RWPE1 (cell line): ENCODE measurements at regions not wholly inside any gene's neighbourhood (a gene's known extent, or its start where the extent isn't known, plus 50 kb on each side); places are given as distances from the start of the nearest gene placed in this dataset.

Source experiments
- CTCF ChIA-PET: fragments of 350-600 bp; sonication (Branson Sonifier 250); formaldehyde crosslinking; extraction: SDS; loops from one replicate; lab custom pipeline; 2021; lab: Yijun Ruan, JAX
- POLR2A ChIA-PET: fragments of 400-600 bp; formaldehyde crosslinking; extraction: SDS; loops from one replicate; lab custom pipeline; 2020; ENCODE audit warnings: antibody characterized with exemption; ENCODE audit not compliant: low non-redundant PET; lab: Yijun Ruan, JAX
- DNase-seq: peaks from one replicate; pipeline ENCODE4 v3.0.0; 2012; ENCODE audit warnings: low spot score
- H3K27ac ChIP-seq: fragments of 450-650 bp; 2 replicates; pipeline ENCODE4 v1.5.1; 2017
- CTCF ChIP-seq: fragments of 450-650 bp; conservative IDR thresholded peaks from 2 replicates; pipeline ENCODE4 v1.5.1; 2017; ENCODE audit warnings: low read depth, mild to moderate bottlenecking

GRCh38 chr1:189522441-189522840 is 955.2 kb downstream of the BRINP3 start:
- CTCF ChIA-PET, result no interaction called here
- no peak for TF ChIP-seq CTCF
- no peak for DNase-seq
- H3K27ac ChIP-seq, result no peak overlapping the region
- POLR2A ChIA-PET, result no interaction called here

- ChIA-PET CTCF (no interaction called here), POLR2A (no interaction called here)
- DNase-seq, result no peak
- no peak overlapping the region for H3K27ac ChIP-seq
- TF ChIP-seq CTCF, result no peak
Measured at GRCh38 chr1:189524501-189524900, 953.2 kb downstream of the BRINP3 start.

GRCh38 chr1:189530162-189530561 is 947.5 kb downstream of the BRINP3 start:
- no peak overlapping the region for H3K27ac ChIP-seq
- no peak for TF ChIP-seq CTCF
- ChIA-PET POLR2A (no interaction called here), CTCF (interaction anchor here (0.6 kb wide), 1 partner anchor 1342 kb away, joined by 3 read pairs; no protein-coding TSS in a partner anchor)
- DNase-seq, result no peak

- no peak for DNase-seq
- ChIA-PET POLR2A (no interaction called here), CTCF (interaction anchor here (0.7 kb wide), 1 partner anchor 952 kb away, joined by 3 read pairs; no protein-coding TSS in a partner anchor)
- TF ChIP-seq CTCF, result no peak
- H3K27ac ChIP-seq, result no peak overlapping the region
Measured at GRCh38 chr1:189538271-189538670, 939.4 kb downstream of the BRINP3 start.

GRCh38 chr1:189550498-189550897 is 927.2 kb downstream of the BRINP3 start:
- DNase-seq, result no peak
- CTCF ChIA-PET, result interaction anchor here (0.6 kb wide), 1 partner anchor 519 kb away, joined by 4 read pairs; no protein-coding TSS in a partner anchor
- no peak overlapping the region for H3K27ac ChIP-seq
- TF ChIP-seq CTCF, result no peak
- POLR2A ChIA-PET, result no interaction called here

- DNase-seq, result no peak
- ChIA-PET CTCF (interaction anchor here (0.7 kb wide), 1 partner anchor 214 kb away, joined by 3 read pairs; no protein-coding TSS in a partner anchor), POLR2A (no interaction called here)
- TF ChIP-seq CTCF, result no peak
- no peak overlapping the region for H3K27ac ChIP-seq
Measured at GRCh38 chr1:189563784-189564183, 913.9 kb downstream of the BRINP3 start.
